Parathyroid adenoma (tissue), 2 donors: ENCODE measurements at regions not wholly inside any gene's neighbourhood (a gene's known extent, or its start where the extent isn't known, plus 50 kb on each side); places are given as distances from the start of the nearest gene placed in this dataset.

Source experiments
- H2AFZ ChIP-seq: fragments of 300-600 bp; sonication (generic); one replicate; pipeline ENCODE4 v1.7.0; 2017; ENCODE audit warnings: antibody characterized with exemption, mild to moderate bottlenecking
- H3K27ac ChIP-seq: fragments of 300-600 bp; sonication (generic); one replicate; pipeline ENCODE4 v1.7.0; 2017
- H3K27me3 ChIP-seq: fragments of 300-600 bp; sonication (generic); one replicate; pipeline ENCODE4 v1.7.0; 2017; ENCODE audit warnings: low read length; ENCODE audit not compliant: control insufficient read depth, insufficient read depth
- H3K36me3 ChIP-seq: fragments of 300-600 bp; sonication (generic); one replicate; pipeline ENCODE4 v1.7.0; 2017; ENCODE audit warnings: low read length; ENCODE audit not compliant: control insufficient read depth, insufficient read depth
- H3K4me1 ChIP-seq: fragments of 300-600 bp; sonication (generic); one replicate; pipeline ENCODE4 v1.7.0; 2017; ENCODE audit warnings: control low read depth
- H3K4me2 ChIP-seq: fragments of 300-600 bp; sonication (generic); one replicate; pipeline ENCODE4 v1.7.0; 2017; ENCODE audit warnings: low read length
- H3K4me3 ChIP-seq: fragments of 300-600 bp; sonication (generic); one replicate; pipeline ENCODE4 v1.7.0; 2017; ENCODE audit warnings: low read depth, low read length
- H3K79me2 ChIP-seq: fragments of 300-600 bp; sonication (generic); one replicate; pipeline ENCODE4 v1.7.0; 2017; ENCODE audit warnings: control low read depth
- H3K9ac ChIP-seq: fragments of 300-600 bp; sonication (generic); one replicate; pipeline ENCODE4 v1.7.0; 2017; ENCODE audit warnings: mild to moderate bottlenecking
- H3K9me3 ChIP-seq: fragments of 300-600 bp; sonication (generic); one replicate; pipeline ENCODE4 v1.7.0; 2017; ENCODE audit warnings: low read length; ENCODE audit not compliant: control insufficient read depth
- TF ChIP-seq, protein P1 (sequence below): fragments of 300-600 bp; sonication (generic); IDR thresholded peaks from one replicate; pipeline ENCODE4 v1.7.0; 2017; ENCODE audit warnings: antibody characterized with exemption, mild to moderate bottlenecking
- donor health status: primary hyperparathyroidism.

DNA sequence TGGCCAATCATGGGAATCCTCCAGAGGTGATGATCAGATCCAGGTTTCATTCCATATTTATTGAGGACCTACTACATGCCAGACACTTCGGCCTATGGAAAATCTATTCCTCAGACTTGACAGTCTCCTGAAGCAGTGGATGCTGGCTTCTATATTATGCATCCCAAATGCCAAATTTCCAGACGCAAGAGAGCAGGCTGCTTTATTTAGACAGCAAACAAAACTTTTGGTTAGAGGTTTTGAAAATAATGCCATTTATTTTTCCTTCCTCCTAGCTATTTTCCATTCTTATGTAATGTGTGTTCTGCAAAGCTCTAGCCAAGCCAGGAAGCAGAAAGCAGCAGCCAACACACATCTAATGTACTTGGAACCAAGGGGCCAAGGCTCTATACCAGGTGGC lies 330.8 kb downstream of the GPAM start:
- Histone ChIP-seq H3K27ac (no peak overlapping the region), H2AFZ (no peak overlapping the region), H3K36me3 (no peaks in the 10 kb centered on the region), H3K4me1 (no peaks in the 10 kb centered on the region), H3K4me2 (no peak overlapping the region), H3K4me3 (no peak overlapping the region), H3K9ac (no peak overlapping the region), H3K27me3 (no peaks in the 10 kb centered on the region), H3K9me3 (no peaks in the 10 kb centered on the region), H3K79me2 (no peaks in the 10 kb centered on the region)
- TF ChIP-seq, protein P1, sequence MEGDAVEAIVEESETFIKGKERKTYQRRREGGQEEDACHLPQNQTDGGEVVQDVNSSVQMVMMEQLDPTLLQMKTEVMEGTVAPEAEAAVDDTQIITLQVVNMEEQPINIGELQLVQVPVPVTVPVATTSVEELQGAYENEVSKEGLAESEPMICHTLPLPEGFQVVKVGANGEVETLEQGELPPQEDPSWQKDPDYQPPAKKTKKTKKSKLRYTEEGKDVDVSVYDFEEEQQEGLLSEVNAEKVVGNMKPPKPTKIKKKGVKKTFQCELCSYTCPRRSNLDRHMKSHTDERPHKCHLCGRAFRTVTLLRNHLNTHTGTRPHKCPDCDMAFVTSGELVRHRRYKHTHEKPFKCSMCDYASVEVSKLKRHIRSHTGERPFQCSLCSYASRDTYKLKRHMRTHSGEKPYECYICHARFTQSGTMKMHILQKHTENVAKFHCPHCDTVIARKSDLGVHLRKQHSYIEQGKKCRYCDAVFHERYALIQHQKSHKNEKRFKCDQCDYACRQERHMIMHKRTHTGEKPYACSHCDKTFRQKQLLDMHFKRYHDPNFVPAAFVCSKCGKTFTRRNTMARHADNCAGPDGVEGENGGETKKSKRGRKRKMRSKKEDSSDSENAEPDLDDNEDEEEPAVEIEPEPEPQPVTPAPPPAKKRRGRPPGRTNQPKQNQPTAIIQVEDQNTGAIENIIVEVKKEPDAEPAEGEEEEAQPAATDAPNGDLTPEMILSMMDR = no peak

DNA sequence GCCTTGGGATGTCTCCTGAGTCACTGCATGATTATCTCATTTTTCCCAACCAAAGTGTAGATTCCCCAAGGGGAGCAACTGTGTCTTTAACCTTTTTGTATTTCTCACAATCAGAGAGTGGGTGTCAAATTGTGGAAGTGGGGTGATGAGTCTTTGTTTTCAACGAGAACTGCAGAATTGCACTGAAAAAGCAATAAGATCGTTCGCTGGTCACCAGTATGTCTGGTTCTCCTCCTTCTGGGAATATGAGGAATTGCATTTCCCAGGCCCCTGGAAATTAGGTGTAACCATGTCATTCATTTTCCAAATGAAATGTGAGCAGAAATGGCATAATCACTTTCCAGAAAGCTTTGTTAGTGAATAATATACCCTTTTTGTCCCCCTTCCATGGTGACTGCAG lies 326.9 kb downstream of the GPAM start:
- Histone ChIP-seq H3K27me3 (no peaks in the 10 kb centered on the region), H3K9me3 (no peaks in the 10 kb centered on the region), H3K4me2 (no peak overlapping the region), H3K36me3 (no peaks in the 10 kb centered on the region), H3K4me3 (no peak overlapping the region), H3K9ac (no peak overlapping the region), H2AFZ (no peak overlapping the region), H3K4me1 (no peaks in the 10 kb centered on the region), H3K79me2 (no peaks in the 10 kb centered on the region), H3K27ac (no peak overlapping the region)
- TF ChIP-seq, protein P1 = no peak

DNA sequence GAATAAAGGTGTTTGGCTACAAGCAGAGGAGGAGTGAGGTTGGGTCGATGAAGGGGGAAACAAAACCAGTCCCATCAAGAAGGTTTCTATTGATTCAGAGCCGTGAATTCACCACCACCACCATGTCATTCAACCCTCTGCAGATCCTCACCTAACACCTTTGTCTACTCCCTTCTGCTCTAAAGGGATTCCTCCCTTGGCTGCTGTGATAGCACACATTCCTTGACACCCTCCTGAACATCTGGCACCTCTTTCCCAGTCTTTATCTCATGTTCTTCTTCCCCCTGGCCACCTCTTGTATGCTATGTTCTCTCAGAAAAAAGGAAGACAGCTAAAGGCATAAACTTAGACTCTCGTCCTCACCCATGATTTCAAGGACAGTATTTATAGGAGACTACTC lies 318.0 kb downstream of the GPAM start:
- Histone ChIP-seq H3K4me1 (no peaks in the 10 kb centered on the region), H2AFZ (no peak overlapping the region), H3K9ac (no peak overlapping the region), H3K27me3 (no peaks in the 10 kb centered on the region), H3K4me3 (no peak overlapping the region), H3K4me2 (no peak overlapping the region), H3K27ac (no peak overlapping the region), H3K79me2 (no peaks in the 10 kb centered on the region), H3K36me3 (no peaks in the 10 kb centered on the region), H3K9me3 (no peaks in the 10 kb centered on the region)
- TF ChIP-seq, protein P1 = no peak

DNA sequence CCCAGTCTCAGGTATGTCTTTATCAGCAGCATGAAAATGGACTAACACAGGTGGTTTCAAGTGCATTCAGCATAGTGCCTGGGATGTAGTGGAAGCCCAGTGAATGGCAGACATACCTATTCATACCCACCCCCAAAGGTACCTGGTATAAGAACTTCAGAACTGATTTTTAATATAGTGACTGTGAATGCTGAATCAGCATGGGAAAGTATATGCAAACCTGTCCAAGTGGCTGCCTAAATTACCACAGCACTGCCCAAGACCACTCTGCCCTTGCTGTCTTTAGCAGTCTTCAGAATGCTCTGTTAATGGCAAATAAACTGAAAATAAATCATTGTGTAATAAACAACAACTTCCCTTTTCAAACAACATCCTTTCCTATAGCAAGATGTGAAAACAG lies 312.1 kb downstream of the GPAM start:
- H3K27ac ChIP-seq = no peak overlapping the region
- no peaks in the 10 kb centered on the region for H3K27me3 ChIP-seq
- TF ChIP-seq, protein P1 = no peak
- H3K79me2 ChIP-seq = no peaks in the 10 kb centered on the region
- no peaks in the 10 kb centered on the region for H3K9me3 ChIP-seq
- H3K4me2 ChIP-seq = no peak overlapping the region
- H3K4me3 ChIP-seq = no peak overlapping the region
- H3K4me1 ChIP-seq = no peaks in the 10 kb centered on the region
- H2AFZ ChIP-seq = no peak overlapping the region
- no peak overlapping the region for H3K9ac ChIP-seq
- no peaks in the 10 kb centered on the region for H3K36me3 ChIP-seq

DNA sequence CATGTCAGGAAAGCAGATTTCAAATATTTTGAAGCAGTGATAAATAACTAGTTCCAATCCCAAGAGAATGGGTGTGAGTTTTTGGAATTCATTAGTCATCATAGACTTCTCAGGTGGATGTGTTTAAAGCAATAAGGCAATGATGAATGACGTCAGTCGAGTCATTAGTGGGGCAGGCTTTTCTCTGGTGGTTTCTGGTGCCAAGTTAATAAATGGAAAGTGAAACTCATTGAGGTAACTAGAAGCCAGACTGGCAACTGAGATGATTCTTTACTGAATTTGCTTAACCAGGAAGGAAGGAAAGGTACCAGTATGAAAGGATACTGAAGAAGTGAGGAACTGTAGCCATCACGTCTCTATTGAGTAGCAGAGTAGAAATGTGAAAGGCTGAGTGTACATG lies 311.0 kb downstream of the GPAM start:
- H3K27me3 ChIP-seq = no peaks in the 10 kb centered on the region
- no peaks in the 10 kb centered on the region for H3K9me3 ChIP-seq
- TF ChIP-seq, protein P1 = no peak
- no peak overlapping the region for H3K9ac ChIP-seq
- no peak overlapping the region for H3K4me3 ChIP-seq
- H3K27ac ChIP-seq = no peak overlapping the region
- H2AFZ ChIP-seq = no peak overlapping the region
- H3K4me1 ChIP-seq = no peaks in the 10 kb centered on the region
- no peaks in the 10 kb centered on the region for H3K36me3 ChIP-seq
- H3K79me2 ChIP-seq = no peaks in the 10 kb centered on the region
- H3K4me2 ChIP-seq = no peak overlapping the region
